GM21423 (cell line): ENCODE measurements at regions not wholly inside any gene's neighbourhood (a gene's known extent, or its start where the extent isn't known, plus 50 kb on each side); places are given as distances from the start of the nearest gene placed in this dataset.

Experiments used
- ATAC-seq: cut with Tn5 transposase; IDR thresholded peaks from one replicate; pipeline ENCODE4 v1.9.1; 2021; ENCODE audit warnings: mild to moderate bottlenecking, moderate library complexity; ENCODE audit not compliant: unreplicated experiment

GRCh38 chr13:63041640-63042414 is 1626.2 kb upstream of the PCDH20 start:
- ATAC-seq = no peak

- no peak for ATAC-seq
Observed at GRCh38 chr13:63026285-63026797, 1610.7 kb upstream of the PCDH20 start.

GRCh38 chr13:63025741-63026140 is 1610.1 kb upstream of the PCDH20 start:
- no peak for ATAC-seq

GRCh38 chr13:63024458-63024857 is 1608.8 kb upstream of the PCDH20 start:
- ATAC-seq = no peak

GRCh38 chr13:63011996-63012395 is 1596.3 kb upstream of the PCDH20 start:
- ATAC-seq = no peak

GRCh38 chr13:63010072-63010658 is 1594.5 kb upstream of the PCDH20 start:
- no peak for ATAC-seq

- no peak for ATAC-seq
Observed at GRCh38 chr13:63005625-63006024, 1590.0 kb upstream of the PCDH20 start.

- ATAC-seq = no peak
Observed at GRCh38 chr13:62997696-62998095, 1582.0 kb upstream of the PCDH20 start.

GRCh38 chr13:62997038-62997599 is 1581.5 kb upstream of the PCDH20 start:
- ATAC-seq = no peak

- ATAC-seq = no peak
Observed at GRCh38 chr13:62973804-62974203, 1558.2 kb upstream of the PCDH20 start.

GRCh38 chr13:62964522-62964921 is 1548.9 kb upstream of the PCDH20 start:
- no peak for ATAC-seq

- no peak for ATAC-seq
Observed at GRCh38 chr13:62960723-62961122, 1545.1 kb upstream of the PCDH20 start.

GRCh38 chr13:62933809-62934208 is 1518.2 kb upstream of the PCDH20 start:
- ATAC-seq = no peak

GRCh38 chr13:62932256-62932883 is 1516.7 kb upstream of the PCDH20 start:
- no peak for ATAC-seq

- ATAC-seq = no peak
Observed at GRCh38 chr13:62931853-62932252, 1516.2 kb upstream of the PCDH20 start.

- ATAC-seq = no peak
Observed at GRCh38 chr13:62924395-62924794, 1508.7 kb upstream of the PCDH20 start.

- no peak for ATAC-seq
Observed at GRCh38 chr13:62920159-62920558, 1504.5 kb upstream of the PCDH20 start.

GRCh38 chr13:62919491-62919890 is 1503.8 kb upstream of the PCDH20 start:
- no peak for ATAC-seq

GRCh38 chr13:62910541-62911060 is 1495.0 kb upstream of the PCDH20 start:
- ATAC-seq = no peak

GRCh38 chr13:62908321-62908720 is 1492.7 kb upstream of the PCDH20 start:
- ATAC-seq = no peak

GRCh38 chr13:62906896-62907295 is 1491.2 kb upstream of the PCDH20 start:
- no peak for ATAC-seq
